Cardiac muscle cell (in vitro differentiated cells and primary cell): ENCODE measurements at regions not wholly inside any gene's neighbourhood (a gene's known extent, or its start where the extent isn't known, plus 50 kb on each side); places are given as distances from the start of the nearest gene placed in this dataset.

Experiments used
- DNase-seq, 2 donors: peaks; one replicate each; pipeline versions ENCODE4 v3.0.0 to v3.0.0-alpha.2; 2010 to 2017; ENCODE audit warnings: low read depth in 1 of 2, low spot score in 1 of 2
- H3K27ac ChIP-seq: fragments of 200-600 bp; sonication (generic); 2 replicates; pipeline ENCODE4 v1.5.1; 2016
- H3K27me3 ChIP-seq: fragments of 200-600 bp; sonication (generic); 2 replicates; pipeline ENCODE4 v1.6.0; 2016; ENCODE audit warnings: control low read depth
- H3K36me3 ChIP-seq: fragments of 200-600 bp; sonication (generic); 2 replicates; pipeline ENCODE4 v1.5.1; 2016; ENCODE audit warnings: control low read depth
- H3K4me1 ChIP-seq: fragments of 200-600 bp; sonication (generic); 2 replicates; pipeline ENCODE4 v1.8.1; 2017; ENCODE audit warnings: low read depth, mild to moderate bottlenecking, mixed run types
- H3K4me3 ChIP-seq: fragments of 200-600 bp; sonication (generic); 2 replicates; pipeline ENCODE4 v1.5.1; 2016; ENCODE audit warnings: mild to moderate bottlenecking
- H3K9me3 ChIP-seq: fragments of 200-600 bp; sonication (generic); 2 replicates; pipeline ENCODE4 v1.5.1; 2017; ENCODE audit warnings: low read depth, mild to moderate bottlenecking, control low read depth
- TF ChIP-seq, protein P1 (sequence below): IDR thresholded peaks from 2 replicates; pipeline ENCODE4 v1.5.1; 2012; ENCODE audit warnings: low read depth, mild to moderate bottlenecking, low read length

DNA sequence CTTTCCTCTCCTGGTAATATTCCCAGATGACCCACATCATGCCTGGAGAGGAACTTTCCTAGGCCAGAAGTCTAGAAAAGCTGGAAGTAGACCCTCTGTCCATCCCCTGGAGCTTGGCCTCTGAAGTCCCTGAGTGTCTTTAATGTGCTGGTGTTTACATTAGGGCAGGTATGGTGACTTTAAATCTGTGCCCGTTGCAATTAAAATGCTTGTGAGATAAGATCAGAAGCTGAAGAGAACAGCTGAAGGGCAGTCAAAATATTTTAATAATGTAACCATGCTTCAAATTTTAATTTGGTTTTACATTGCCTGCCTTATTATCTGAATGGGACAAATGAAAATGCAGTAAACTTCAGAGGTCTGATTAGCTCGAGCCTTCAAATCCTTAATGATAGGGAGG, 1022.5 kb downstream of the BCL11B start:
- TF ChIP-seq, protein P1, sequence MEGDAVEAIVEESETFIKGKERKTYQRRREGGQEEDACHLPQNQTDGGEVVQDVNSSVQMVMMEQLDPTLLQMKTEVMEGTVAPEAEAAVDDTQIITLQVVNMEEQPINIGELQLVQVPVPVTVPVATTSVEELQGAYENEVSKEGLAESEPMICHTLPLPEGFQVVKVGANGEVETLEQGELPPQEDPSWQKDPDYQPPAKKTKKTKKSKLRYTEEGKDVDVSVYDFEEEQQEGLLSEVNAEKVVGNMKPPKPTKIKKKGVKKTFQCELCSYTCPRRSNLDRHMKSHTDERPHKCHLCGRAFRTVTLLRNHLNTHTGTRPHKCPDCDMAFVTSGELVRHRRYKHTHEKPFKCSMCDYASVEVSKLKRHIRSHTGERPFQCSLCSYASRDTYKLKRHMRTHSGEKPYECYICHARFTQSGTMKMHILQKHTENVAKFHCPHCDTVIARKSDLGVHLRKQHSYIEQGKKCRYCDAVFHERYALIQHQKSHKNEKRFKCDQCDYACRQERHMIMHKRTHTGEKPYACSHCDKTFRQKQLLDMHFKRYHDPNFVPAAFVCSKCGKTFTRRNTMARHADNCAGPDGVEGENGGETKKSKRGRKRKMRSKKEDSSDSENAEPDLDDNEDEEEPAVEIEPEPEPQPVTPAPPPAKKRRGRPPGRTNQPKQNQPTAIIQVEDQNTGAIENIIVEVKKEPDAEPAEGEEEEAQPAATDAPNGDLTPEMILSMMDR, result no peak
- Histone ChIP-seq H3K27me3 (no peaks in the 10 kb centered on the region), H3K36me3 (no peaks in the 10 kb centered on the region), H3K4me3 (no peak overlapping the region), H3K9me3 (no peaks in the 10 kb centered on the region), H3K4me1 (no peaks in the 10 kb centered on the region), H3K27ac (no peak overlapping the region)
- no peak for DNase-seq

DNA sequence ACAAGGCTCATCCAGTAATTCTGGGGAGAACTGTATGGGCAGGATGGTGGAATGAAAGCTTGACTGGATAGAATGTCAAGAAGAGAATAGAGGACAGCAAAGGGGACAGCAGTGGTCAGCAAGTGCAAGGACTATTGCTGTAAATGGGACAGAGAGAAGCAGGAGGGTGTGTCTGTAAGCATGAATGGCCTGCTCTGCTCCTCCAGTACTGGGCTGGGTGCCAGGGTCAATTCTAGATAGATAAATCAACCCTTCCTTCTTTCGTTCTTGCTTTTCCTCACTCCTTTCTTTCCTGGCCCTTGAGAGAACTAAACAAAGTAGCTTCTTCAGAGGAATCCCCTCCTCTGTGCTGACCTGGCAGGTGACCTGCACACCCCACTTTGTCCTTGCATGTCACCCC, 1019.2 kb downstream of the BCL11B start:
- Histone ChIP-seq H3K9me3 (no peaks in the 10 kb centered on the region), H3K36me3 (no peaks in the 10 kb centered on the region), H3K27me3 (no peaks in the 10 kb centered on the region), H3K4me1 (no peaks in the 10 kb centered on the region), H3K27ac (no peak overlapping the region), H3K4me3 (no peak overlapping the region)
- no peak for DNase-seq
- TF ChIP-seq, protein P1, result no peak

DNA sequence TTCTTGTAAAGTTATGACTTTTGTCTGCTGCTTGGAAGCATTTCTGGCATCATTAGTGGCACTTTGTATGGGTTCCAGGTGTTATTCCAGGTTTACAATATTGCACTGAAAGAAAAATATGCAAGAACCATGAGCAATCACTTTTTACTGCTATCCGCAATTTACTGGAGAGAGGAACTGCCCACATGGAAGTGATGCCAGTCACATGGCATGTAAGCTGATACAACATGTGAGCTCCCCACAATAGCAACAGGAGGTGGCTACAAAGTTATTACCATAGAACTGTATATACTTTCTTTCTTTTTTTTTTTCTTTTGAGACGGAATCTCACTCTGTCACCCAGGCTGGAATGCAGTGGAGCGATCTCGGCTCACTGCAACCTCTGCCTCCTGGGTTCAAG, 1012.1 kb downstream of the BCL11B start:
- H3K4me3 ChIP-seq, result no peak overlapping the region
- H3K9me3 ChIP-seq, result no peaks in the 10 kb centered on the region
- H3K27ac ChIP-seq, result no peak overlapping the region
- TF ChIP-seq, protein P1, result no peak
- H3K4me1 ChIP-seq, result no peaks in the 10 kb centered on the region
- H3K27me3 ChIP-seq, result no peaks in the 10 kb centered on the region
- no peaks in the 10 kb centered on the region for H3K36me3 ChIP-seq
- no peak for DNase-seq

DNA sequence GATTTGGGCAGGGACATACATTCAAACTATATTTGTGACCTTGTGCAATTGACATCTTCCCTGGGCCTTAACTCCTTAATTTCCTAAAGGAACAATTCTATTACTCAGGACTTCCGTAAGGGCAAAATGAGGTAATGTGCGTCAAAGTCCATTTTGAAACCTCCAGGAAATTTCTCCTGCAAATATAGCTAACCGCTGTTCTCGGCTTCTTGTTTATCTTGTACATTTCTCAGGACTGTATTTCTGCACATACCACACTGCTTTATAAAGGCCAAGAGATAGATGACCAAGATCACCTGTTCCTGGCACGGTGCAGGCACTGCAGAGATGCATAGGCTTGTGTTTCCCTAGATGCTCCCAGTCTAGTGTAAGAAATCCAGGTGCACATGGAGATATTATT, 1009.4 kb downstream of the BCL11B start:
- H3K27ac ChIP-seq, result no peak overlapping the region
- H3K4me3 ChIP-seq, result no peak overlapping the region
- no peak for DNase-seq
- H3K4me1 ChIP-seq, result no peaks in the 10 kb centered on the region
- H3K9me3 ChIP-seq, result no peaks in the 10 kb centered on the region
- no peaks in the 10 kb centered on the region for H3K27me3 ChIP-seq
- TF ChIP-seq, protein P1, result no peak
- H3K36me3 ChIP-seq, result no peaks in the 10 kb centered on the region

DNA sequence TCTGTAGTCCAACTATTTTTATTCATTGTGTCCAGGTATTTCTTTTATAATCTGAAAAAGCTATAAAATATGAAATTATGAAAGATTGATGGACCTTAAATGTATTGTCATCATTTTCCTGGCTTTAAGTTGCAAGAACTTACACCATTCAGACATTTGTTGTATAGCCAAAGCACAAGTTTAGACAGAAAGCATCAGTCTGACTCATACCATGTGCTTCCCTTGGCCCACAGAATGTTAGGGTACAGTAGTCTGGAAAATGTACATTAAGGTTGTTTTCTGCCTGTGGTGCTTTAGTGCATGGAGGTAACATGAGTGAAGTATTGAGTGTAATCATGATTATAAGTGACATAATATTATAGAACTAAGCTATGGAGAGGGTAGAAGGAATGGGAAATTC, 1002.5 kb downstream of the BCL11B start:
- no peaks in the 10 kb centered on the region for H3K27me3 ChIP-seq
- H3K4me3 ChIP-seq, result no peak overlapping the region
- no peak for DNase-seq
- H3K9me3 ChIP-seq, result no peaks in the 10 kb centered on the region
- no peak overlapping the region for H3K27ac ChIP-seq
- H3K4me1 ChIP-seq, result no peaks in the 10 kb centered on the region
- no peaks in the 10 kb centered on the region for H3K36me3 ChIP-seq
- TF ChIP-seq, protein P1, result no peak

DNA sequence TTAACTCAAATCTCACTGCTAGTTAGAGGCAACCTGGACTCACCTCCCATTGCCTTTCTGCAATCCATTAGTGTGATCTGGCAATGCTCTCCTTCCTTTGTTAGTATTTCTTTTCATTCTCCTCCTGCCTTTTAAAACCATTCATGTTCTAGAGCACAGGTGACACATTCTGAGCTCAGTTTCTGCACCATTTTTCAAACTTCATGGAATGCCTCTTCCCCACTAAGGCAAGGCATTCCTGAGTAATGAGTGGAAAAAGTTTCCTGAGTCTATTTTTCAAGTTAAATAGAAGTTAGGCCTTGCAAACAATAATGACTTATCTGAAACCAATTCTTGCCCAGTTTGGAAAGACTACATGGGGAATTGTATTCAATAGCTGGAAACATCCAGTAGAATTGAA, 1001.8 kb downstream of the BCL11B start:
- Histone ChIP-seq H3K4me3 (no peak overlapping the region), H3K36me3 (no peaks in the 10 kb centered on the region), H3K4me1 (no peaks in the 10 kb centered on the region), H3K27ac (no peak overlapping the region), H3K9me3 (no peaks in the 10 kb centered on the region), H3K27me3 (no peaks in the 10 kb centered on the region)
- TF ChIP-seq, protein P1, result no peak
- DNase-seq, result no peak
